Peyer's patch (tissue), 4 donors: ENCODE measurements at regions not wholly inside any gene's neighbourhood (a gene's known extent, or its start where the extent isn't known, plus 50 kb on each side); places are given as distances from the start of the nearest gene placed in this dataset.

Source experiments
- DNase-seq, 3 donors: peaks; one replicate each; pipeline ENCODE4 v3.0.0-alpha.2; 2017 to 2019
- H3K27ac ChIP-seq, 4 donors: fragments of 200-600 bp; sonication (generic); one replicate each; pipeline ENCODE4 v1.5.1; 2016 to 2019
- H3K27me3 ChIP-seq, 2 donors: fragments of 200-600 bp; sonication (generic); one replicate each; pipeline ENCODE4 v1.5.1; 2019
- H3K36me3 ChIP-seq, 3 donors: fragments of 200-600 bp; sonication (generic); one replicate each; pipeline ENCODE4 v1.5.1; 2016 to 2019
- H3K4me1 ChIP-seq, 4 donors: fragments of 200-600 bp; sonication (generic); one replicate each; pipeline ENCODE4 v1.5.1; 2016 to 2019
- H3K4me3 ChIP-seq, 4 donors: fragments of 200-600 bp; sonication (generic); 1 replicate in 3 of 4; 2 replicates in 1 of 4; pipeline ENCODE4 v1.5.1; 2016 to 2019; ENCODE audit warnings: mild to moderate bottlenecking in 1 of 4
- H3K9me3 ChIP-seq, 4 donors: fragments of 200-600 bp; sonication (generic); one replicate each; pipeline ENCODE4 v1.5.1; 2016 to 2019; ENCODE audit warnings: mild to moderate bottlenecking in 1 of 4
- POLR2A ChIP-seq, 2 donors: fragments of 450-650 bp; IDR thresholded peaks; one replicate each; pipeline ENCODE4 v1.5.1; 2017; ENCODE audit warnings: antibody characterized with exemption in 2 of 2, mild to moderate bottlenecking in 2 of 2, moderate library complexity in 2 of 2
- small RNA-seq, 2 donors: library from RNA; depleted of rRNA; stranded (forward); fragments of <200 nt; gene quantifications; one replicate each; pipeline ENCODE3, GENCODE V24; 2016
- TF ChIP-seq, protein P1 (sequence below), 6 experiments: fragments of 450-650 bp in 4 of 6; fragments of 200-600 bp in 2 of 6; sonication (generic) in 1 of 6; IDR thresholded peaks; one replicate each; pipeline ENCODE4 v1.5.1; 2017 to 2019; ENCODE audit warnings: antibody characterized with exemption in 6 of 6, mild to moderate bottlenecking in 3 of 6, moderate library complexity in 1 of 6

DNA sequence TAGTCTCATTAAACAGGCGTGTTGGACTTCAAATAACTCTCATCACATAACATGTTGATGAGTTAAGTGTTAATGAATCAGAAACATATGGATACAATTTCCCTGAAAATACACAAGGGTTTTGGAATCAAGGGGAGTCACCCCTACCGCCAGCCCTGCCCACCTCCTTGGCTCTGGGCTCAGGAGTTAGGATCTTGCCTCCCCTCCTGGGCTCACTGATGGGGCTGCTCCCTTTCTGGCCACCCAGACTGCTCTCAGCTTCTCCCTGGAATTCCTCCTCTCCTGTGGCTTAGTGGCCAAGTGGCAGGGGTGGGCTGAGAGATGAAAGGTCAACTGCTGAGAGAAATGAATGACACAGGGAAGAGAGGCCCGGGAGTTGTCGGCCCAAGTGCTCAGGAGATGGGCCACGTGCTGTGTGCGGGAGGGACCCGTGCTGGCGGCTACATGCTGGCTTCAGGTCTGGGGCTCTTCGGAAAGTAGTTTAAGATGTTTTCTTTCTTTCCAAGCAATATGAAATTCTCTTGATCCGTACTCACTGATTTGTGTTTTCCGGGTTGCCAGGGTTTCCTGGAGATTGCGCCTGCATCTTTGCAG is 55.8 kb upstream of the TNP1 start:
- H3K4me3 ChIP-seq: no peak overlapping the region
- H3K4me1 ChIP-seq: no peaks in the 10 kb centered on the region
- no peak for TF ChIP-seq POLR2A (IDR thresholded peaks at IDR 0.05)
- TF ChIP-seq, protein P1, sequence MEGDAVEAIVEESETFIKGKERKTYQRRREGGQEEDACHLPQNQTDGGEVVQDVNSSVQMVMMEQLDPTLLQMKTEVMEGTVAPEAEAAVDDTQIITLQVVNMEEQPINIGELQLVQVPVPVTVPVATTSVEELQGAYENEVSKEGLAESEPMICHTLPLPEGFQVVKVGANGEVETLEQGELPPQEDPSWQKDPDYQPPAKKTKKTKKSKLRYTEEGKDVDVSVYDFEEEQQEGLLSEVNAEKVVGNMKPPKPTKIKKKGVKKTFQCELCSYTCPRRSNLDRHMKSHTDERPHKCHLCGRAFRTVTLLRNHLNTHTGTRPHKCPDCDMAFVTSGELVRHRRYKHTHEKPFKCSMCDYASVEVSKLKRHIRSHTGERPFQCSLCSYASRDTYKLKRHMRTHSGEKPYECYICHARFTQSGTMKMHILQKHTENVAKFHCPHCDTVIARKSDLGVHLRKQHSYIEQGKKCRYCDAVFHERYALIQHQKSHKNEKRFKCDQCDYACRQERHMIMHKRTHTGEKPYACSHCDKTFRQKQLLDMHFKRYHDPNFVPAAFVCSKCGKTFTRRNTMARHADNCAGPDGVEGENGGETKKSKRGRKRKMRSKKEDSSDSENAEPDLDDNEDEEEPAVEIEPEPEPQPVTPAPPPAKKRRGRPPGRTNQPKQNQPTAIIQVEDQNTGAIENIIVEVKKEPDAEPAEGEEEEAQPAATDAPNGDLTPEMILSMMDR (IDR thresholded peaks at IDR 0.05): no peak
- H3K27ac ChIP-seq: no peak overlapping the region
- no peaks in the 10 kb centered on the region for H3K9me3 ChIP-seq
- no peak for DNase-seq
- no peaks in the 10 kb centered on the region for H3K36me3 ChIP-seq
- H3K27me3 ChIP-seq: no peaks in the 10 kb centered on the region

DNA sequence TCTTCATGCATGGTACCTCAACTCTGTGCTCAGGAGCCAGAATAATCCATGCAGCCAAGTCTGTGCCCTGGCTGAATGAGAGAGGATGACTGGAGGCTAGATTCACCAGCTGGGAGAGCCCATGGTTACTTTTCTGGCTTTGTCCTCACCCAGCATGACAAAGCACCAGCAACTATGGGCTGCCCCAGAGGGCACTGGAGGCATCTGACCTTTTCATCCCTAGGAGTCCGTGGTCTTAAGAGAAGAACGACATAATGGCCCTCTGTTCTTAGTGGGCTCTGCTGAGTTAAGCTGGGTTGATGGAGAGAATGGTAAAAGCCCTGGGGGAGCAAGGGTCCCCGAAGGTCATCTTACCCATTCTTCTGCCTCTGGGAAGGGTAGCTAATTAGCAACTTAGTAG is 54.6 kb upstream of the TNP1 start:
- H3K9me3 ChIP-seq: no peaks in the 10 kb centered on the region
- no peak for TF ChIP-seq POLR2A (IDR thresholded peaks at IDR 0.05)
- TF ChIP-seq, protein P1 (IDR thresholded peaks at IDR 0.05): no peak
- no peak for DNase-seq
- H3K4me1 ChIP-seq: no peaks in the 10 kb centered on the region
- no peaks in the 10 kb centered on the region for H3K36me3 ChIP-seq
- no peak overlapping the region for H3K27ac ChIP-seq
- no peaks in the 10 kb centered on the region for H3K27me3 ChIP-seq
- H3K4me3 ChIP-seq: no peak overlapping the region

DNA sequence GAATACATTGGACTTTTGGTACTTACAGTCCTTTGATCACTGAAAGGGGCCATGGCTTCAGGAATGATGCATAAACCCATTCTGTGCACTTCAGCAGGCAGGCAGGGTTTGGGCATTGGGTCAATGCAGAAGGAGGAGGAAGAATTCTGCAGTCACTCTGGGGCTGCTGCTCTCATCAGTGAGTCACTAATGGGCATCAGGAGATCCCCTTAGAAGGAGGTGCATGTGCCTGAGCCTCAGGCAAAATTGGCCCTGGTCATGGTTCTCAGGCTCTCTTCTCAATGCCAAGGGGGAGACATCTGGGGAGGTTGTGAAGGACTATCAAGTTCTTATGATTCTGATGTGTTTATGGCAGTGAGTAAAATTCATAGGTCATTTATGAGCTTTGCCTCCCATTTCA is 52.0 kb upstream of the TNP1 start:
- no peaks in the 10 kb centered on the region for H3K27me3 ChIP-seq
- no peaks in the 10 kb centered on the region for H3K9me3 ChIP-seq
- TF ChIP-seq, protein P1 (IDR thresholded peaks at IDR 0.05): no peak
- no peak for TF ChIP-seq POLR2A (IDR thresholded peaks at IDR 0.05)
- no peak for DNase-seq
- no peak overlapping the region for H3K27ac ChIP-seq
- H3K4me1 ChIP-seq: no peaks in the 10 kb centered on the region
- no peaks in the 10 kb centered on the region for H3K36me3 ChIP-seq
- H3K4me3 ChIP-seq: no peak overlapping the region

DNA sequence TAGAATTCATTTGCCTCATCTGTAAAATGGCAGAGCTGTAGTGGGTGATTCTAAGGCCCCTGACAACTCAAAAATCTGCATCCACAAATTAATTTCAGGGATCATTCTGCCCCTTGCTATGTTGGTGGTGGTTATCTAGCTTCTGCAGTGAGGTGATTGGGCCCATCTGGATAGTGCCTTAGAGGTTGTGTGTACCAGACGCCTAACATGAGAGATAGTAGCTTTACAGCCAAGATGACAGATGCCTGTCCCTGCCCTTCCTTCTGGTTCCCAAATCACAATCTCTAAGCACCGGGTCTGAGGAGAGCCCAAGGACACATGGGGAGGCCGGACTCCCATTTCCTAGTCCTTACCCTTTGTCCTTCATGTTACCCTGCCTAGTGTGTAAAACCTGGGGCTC is 51.1 kb upstream of the TNP1 start:
- no peak for DNase-seq
- no peaks in the 10 kb centered on the region for H3K9me3 ChIP-seq
- no peaks in the 10 kb centered on the region for H3K36me3 ChIP-seq
- H3K4me1 ChIP-seq: no peaks in the 10 kb centered on the region
- no peak overlapping the region for H3K4me3 ChIP-seq
- no peaks in the 10 kb centered on the region for H3K27me3 ChIP-seq
- H3K27ac ChIP-seq: no peak overlapping the region
- TF ChIP-seq POLR2A (IDR thresholded peaks at IDR 0.05): no peak
- TF ChIP-seq, protein P1 (IDR thresholded peaks at IDR 0.05): no peak

DNA sequence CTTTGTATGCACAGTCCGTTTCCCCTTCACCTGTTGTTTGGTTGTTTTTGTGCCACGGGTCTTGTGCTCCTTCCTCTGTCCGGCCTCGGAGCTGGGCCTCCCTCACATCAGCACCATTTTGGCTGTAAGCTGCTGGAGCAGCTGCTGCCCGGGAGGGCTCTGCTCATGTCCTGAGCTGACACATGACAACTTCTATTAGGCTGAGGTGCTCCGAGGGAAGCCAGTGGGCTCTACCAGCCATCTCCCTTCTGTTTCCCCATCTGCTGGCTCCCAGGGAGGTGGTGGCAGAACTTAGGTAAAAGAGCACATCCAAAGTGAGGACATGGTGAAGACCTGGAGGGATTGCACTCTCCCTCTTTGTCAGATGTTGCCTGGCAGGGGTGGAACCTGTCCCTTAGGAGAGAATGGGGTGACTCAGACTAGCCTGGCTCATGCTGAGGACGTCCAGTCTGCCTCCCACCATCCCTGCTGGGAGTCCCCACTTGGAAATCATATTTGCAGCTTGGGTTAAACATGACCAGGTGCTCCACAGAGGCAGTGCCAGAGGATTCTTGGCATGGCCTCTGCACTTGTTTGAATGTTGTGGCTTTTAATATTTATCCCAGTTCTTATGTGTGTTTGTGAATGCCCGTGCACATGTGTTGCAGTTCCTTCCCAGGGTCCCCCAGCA is 49.8 kb upstream of the TNP1 start:
- H3K36me3 ChIP-seq: no peaks in the 10 kb centered on the region
- H3K27ac ChIP-seq: no peak overlapping the region

More for the DNA sequence above, 49.8 kb upstream of the TNP1 start:
- no peaks in the 10 kb centered on the region for H3K27me3 ChIP-seq
- no peak overlapping the region for H3K4me3 ChIP-seq
- no peak for TF ChIP-seq POLR2A (IDR thresholded peaks at IDR 0.05)
- TF ChIP-seq, protein P1 (IDR thresholded peaks at IDR 0.05): no peak
- no peaks in the 10 kb centered on the region for H3K4me1 ChIP-seq
- no peak for DNase-seq
- H3K9me3 ChIP-seq: no peaks in the 10 kb centered on the region

Small RNAs in the stretch of these regions (small RNA-seq; reads per million reads assigned to genes)
- gene RF01983: 0 reads per million in 2 donors
